ENCODE measurements at regions not wholly inside any gene's neighbourhood (a gene's known extent, or its start where the extent isn't known, plus 50 kb on each side); places are given as distances from the start of the nearest gene placed in this dataset.

GRCh38 chr14:99100497-99101270 lies 171.3 kb downstream of the BCL11B start:
- TF ChIP-seq EZH2 (IDR thresholded peaks at IDR 0.05; ENCODE audit: insufficient read depth, low read length) (no peak), CTCF (IDR thresholded peaks at IDR 0.05; ENCODE audit: insufficient read depth, low read depth, low read length) (no peak)

Data from astrocyte (in vitro differentiated cells and primary cell).